Lower leg skin (tissue), 3 donors: ENCODE measurements at regions not wholly inside any gene's neighbourhood (a gene's known extent, or its start where the extent isn't known, plus 50 kb on each side); places are given as distances from the start of the nearest gene placed in this dataset.

Experiments used
- CTCF ChIP-seq, 3 donors: fragments of 450-650 bp; IDR thresholded peaks; one replicate each; pipeline ENCODE4 v1.5.1; 2016; ENCODE audit warnings: antibody characterized with exemption in 3 of 3, mild to moderate bottlenecking in 3 of 3, moderate library complexity in 2 of 3
- POLR2A ChIP-seq, 2 donors: fragments of 450-650 bp; IDR thresholded peaks; one replicate each; pipeline ENCODE4 v1.6.1; 2016 to 2017; ENCODE audit warnings: antibody characterized with exemption in 2 of 2, mild to moderate bottlenecking in 1 of 2, moderate library complexity in 1 of 2

- TF ChIP-seq CTCF (IDR thresholded peaks at IDR 0.05), result no peak
- TF ChIP-seq POLR2A (IDR thresholded peaks at IDR 0.05), result no peak
These were observed 167.2 kb upstream of the KLF12 start for GRCh38 chr13:74301258-74301935.
